Stimulated activated CD8-positive, alpha-beta memory T cell treated with anti-CD3 and anti-CD28 coated beads, Interleukin-12 subunit alpha, Interleukin-12 subunit beta, amount 100 ng/mL, for 24 hours (primary cell): ENCODE measurements at regions not wholly inside any gene's neighbourhood (a gene's known extent, or its start where the extent isn't known, plus 50 kb on each side); places are given as distances from the start of the nearest gene placed in this dataset.

Source experiments
- DNase-seq: peaks from one replicate; pipeline ENCODE4 v3.0.0-alpha.2; 2020; ENCODE audit errors: extremely low read depth

DNA sequence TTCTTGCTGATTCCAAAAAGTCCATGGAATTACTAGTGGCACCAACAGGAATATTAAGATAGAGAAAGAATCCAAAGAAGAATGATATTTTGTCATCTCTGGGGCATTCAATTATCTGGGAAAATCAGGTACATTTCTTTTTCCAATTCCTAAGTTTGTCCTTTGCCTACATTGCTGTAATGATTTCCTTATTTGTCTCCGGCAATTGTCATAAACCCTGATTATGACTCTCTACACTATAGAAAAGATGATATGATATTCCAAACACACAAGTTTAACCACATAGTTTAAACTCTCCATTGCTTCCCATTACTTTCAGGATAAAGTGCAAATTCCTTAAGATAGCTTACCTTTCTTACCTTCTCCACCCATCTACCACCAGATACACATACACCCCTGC lies 647.0 kb downstream of the PLPP3 start:
- no peak for DNase-seq

DNA sequence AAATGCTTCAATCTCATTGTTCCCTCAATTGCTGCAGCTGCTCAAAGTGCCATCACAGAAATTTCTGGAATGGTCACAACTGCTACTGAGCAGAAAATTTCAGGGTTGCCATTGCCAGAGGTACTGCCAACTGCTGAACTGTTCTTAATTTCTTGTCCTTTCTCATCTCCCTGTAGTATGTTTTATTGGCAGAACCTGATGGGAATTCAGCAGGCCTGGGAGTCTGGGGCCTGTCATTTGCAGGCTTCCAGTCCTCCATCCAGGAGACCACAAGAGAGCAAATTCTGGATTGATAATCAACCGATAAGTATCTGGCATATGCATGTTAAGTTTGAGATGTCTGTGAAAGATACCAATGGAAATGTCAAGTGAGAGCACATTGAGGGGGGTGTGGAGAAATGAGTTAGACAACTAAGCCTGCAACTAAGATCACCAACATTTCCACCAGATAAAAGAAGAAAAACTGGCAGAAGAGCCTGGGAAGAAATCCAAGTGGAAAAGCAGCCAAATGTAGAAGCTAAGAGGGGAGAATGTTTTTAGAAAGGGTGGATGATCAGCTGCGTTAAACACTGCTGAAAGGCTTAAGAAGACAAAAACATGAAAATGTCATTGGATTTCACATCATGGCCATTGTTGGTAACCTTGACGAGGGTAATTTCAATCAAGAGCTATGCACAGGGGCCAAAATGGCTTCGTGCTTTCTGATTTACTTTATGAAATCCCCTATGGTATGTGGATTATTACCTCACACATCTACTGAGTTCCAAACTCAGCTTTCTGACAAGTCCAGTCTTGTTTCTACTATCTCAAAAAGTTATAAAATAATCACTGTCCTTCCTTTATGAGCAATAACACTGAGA lies 648.1 kb downstream of the PLPP3 start:
- DNase-seq, result no peak

DNA sequence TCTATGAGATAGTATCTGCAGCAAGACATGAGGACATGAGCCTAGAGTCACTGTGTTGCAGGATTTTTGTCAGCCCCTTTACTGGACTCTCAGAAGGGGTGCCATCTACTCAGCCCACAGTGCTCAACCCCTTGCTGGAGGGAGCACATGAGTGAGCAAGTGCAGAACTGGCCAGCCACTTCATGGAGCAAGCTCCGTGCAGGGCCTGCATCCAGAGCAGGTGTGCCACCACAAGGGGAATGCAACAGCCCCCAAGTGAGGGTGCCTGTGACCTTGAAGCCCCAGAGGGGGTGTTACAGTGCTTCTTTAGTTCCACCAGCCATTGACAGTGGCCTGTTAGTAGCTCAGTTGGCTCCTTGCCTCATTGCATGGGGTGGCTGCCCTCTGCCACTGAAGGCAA lies 649.7 kb downstream of the PLPP3 start:
- no peak for DNase-seq

DNA sequence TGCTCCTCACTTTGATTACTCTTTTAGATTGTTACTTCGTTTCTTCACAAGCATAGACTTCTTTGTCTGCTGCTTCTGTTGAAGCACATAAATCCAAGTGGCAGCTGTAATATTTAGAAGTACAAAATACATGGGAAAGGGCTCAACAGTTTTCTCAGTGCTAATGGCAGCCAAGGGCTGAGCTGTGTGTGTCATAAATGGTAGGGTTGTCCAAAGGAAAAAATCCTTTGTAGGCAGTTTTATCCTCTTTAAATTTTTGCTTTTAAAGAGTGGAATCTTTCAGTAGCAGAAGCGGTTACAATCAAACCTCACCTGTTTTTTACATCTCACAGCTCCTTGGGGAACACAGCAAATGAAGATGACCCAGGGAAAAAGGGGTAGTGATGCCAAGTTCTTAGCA lies 650.8 kb downstream of the PLPP3 start:
- no peak for DNase-seq

DNA sequence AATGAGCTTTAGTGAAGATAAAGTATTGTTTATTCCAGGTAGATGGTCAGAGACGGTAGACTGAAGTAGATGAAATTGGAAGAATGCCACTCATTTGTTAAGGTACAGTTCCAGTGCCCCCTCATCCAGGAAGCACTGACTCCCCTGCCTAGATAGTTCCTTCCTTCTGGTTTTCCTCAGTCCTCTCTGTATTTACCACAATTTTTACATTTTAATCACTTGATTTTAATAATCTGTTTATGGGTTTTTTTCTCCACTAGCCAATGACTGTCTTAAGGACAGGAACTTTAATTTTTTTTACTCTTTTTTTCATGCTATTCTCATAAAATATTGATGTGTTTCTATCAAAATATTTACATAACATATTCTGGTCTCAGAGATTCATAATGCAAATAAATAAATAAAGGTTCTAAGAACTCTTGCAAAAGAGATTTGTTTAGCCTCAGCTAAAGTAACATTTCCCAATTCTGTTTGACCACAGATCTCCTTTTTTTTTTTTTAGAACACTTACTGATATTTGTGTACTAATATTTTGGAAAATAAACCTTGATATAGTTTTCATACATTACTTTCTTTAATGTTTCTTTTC lies 651.6 kb downstream of the PLPP3 start:
- DNase-seq, result no peak

DNA sequence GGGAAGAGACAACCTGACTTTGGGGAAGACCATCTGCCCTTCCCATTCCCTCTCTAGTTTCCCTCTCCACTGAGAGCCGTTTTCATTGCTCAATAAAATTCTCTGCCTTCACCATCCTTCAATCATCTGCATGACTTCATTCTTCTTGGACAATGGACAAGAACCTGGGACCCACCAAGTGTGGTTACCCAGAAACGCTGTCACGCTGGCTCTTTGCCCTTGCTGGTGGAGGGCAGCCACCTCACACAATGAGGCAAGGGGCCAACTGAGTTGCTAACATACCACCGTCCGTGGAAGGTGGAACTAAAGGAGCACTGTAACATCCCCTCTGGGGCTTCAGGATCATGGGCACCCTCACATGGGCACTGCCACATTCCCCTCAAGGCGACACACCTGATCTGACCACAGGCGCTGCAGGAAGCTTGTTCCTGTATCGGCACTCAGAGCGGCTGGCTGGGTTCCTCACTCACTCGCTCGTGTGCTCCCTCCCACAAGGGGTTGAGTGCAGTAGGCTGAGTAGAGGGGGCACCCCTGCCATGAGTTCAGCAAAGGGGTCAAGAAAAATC lies 652.4 kb downstream of the PLPP3 start:
- no peak for DNase-seq

DNA sequence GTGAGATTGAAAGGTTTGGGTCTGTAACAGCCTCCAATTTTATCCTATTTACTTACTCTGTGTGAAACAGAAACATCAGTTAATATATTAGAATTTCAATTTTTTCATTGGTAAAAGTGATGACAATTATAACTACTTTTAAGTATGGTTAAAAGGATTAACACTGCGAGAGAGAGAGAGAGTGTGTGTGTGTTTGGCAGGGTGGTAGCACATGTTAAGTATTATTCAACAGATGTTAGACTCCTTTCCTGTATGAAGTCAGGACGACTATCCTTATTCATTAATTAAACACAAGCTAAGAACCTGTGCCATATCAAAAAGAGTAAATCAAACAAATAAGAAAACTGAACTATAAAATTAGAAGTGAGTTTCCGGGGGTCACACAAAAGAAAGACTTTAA lies 662.5 kb downstream of the PLPP3 start:
- DNase-seq, result no peak

DNA sequence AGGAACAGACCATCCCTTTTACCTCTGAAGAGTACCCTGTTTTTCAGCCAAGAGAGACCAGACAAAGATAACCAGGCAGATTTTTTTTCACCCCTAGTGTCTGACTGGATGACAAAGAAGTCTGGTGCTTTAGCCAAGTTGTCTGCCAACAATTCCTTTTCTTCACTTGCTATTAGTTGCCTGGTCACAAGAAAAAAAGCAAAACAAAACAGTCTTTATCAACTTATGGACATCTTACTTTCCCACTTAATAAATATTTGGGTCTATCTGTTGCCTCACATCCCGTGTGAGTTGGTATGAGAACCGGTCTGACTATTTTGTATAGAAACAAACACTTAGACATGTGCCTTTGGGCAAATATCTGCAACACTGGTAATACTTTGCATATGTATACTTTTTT lies 662.9 kb downstream of the PLPP3 start:
- DNase-seq, result no peak

DNA sequence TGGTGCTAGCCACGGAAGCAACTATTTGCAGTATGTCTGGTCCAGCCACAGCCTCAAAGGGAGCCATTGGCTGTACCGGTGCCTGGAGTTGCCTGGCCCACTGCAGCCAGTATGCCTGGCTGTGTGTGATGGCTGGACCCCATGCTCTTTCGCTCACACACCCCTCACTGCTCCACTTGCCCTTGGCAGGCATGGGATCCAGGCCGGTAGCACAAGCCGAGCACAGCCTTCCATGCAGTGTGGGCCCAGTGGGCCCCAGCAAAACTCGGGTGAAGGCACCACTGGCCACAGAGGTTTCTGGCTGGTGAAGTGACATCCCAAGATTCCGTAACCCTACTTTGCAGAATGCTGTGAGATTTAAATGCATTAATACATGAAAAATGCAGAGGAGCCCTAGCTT lies 665.8 kb downstream of the PLPP3 start:
- no peak for DNase-seq

DNA sequence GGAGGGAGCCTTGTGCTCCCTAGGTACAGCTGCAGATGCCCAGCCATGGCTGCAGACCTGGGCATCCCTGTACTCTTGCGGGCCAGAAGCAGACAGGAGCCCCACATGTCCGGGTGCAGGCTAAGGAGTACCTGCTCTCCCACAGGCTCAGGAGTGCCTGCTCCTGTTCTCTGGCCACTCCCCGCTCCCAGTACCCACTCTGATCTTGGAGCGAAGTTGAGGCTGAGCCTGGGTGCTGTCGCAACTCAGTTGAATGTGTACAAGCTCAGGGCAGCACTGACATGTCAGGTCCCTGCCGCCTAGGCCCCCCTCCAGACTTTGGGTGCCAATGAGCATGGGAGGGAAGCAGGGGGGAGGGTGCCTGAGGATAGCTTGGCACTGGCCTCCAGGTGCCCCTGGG lies 666.9 kb downstream of the PLPP3 start:
- DNase-seq, result no peak

DNA sequence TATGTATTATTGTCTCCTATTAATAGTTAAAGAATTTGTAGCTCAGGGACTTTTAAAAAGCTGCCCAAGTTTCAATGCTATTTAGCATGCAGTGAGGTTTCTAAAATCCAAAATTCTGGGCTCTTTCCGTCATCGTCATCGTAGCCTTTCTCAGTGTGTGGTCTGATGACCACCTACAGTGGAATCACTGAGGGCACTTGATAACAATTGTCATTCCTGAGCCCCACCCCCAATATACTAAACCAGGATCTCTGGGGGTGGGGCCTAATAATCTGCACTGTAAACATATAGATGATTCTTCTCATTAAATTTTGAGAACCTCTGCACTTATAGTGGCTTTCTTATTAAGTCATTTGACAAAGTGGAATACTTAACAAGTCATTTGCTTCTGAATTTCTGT lies 674.8 kb downstream of the PLPP3 start:
- no peak for DNase-seq

DNA sequence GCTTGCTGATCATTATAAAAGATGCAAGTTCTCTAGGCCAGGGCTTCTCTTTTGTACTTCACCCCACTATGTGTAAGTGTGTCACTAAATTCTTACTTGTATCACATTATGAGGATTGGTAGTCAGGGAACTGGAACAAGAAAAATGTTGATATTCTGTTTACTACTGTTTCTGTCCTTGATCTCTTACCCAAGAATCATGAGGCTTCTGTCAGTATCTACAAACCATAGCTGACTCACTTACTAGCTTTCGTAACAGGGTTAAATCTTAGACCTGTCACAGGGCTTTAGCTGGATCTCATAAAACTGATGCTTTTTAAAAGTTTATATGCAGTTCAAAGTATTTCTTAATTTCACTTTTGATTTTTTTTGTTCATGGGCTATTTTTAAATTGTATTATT lies 681.2 kb downstream of the PLPP3 start:
- DNase-seq, result no peak

DNA sequence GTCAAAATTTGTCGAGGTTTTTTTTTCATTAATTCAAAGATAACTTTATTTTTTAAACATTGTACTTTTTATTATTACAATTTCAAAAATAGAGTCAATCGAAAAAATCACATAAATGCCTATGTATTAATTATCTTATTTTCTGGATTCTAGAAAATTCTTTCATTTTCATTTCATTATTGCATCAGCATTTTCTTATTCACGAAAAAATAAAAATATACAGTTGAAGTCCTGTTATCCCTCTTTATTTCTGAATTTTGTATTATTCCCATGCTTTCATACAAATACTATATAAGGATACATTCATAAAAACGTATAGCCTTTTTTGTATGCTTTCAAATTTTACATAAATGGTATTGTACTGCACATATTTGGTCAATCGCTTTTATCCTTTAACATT lies 681.0 kb upstream of the USP24 start:
- DNase-seq, result no peak

DNA sequence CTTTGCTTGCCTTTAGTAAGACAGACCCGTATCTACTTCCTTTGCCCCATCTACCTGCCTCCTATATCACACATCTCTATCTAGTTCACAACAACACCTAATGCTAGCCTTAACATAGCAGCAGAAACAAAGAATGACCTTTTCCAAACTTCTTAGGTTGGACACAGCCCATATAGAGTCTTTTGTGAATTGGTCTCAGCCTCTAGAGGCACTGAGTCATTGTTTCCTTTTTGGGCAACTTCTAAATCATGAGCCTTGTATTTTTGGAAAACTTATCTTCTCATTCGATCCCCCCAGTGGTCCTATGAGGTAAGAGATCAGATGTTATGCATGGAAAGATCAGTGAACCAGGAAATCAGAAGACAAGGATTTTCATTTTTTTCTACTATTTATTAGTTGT lies 679.4 kb upstream of the USP24 start:
- no peak for DNase-seq

DNA sequence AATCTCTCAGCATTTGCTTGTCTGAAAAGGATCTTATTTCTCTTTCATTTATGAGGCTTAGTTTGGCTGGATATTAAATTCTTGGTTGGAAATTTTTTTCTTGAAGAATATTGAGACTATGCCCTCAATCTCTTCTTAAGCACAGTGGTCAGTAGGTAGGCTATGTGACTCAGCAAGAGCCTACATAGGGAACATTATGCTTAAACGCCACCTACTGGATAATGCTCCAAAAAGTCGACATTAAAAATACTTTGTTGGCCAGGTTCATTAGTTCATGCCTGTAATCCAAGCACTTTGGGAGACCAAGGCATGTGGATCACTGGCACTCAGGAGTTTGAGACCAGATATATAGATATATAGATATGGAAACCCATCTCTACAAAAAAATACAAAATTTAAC lies 678.0 kb upstream of the USP24 start:
- no peak for DNase-seq

DNA sequence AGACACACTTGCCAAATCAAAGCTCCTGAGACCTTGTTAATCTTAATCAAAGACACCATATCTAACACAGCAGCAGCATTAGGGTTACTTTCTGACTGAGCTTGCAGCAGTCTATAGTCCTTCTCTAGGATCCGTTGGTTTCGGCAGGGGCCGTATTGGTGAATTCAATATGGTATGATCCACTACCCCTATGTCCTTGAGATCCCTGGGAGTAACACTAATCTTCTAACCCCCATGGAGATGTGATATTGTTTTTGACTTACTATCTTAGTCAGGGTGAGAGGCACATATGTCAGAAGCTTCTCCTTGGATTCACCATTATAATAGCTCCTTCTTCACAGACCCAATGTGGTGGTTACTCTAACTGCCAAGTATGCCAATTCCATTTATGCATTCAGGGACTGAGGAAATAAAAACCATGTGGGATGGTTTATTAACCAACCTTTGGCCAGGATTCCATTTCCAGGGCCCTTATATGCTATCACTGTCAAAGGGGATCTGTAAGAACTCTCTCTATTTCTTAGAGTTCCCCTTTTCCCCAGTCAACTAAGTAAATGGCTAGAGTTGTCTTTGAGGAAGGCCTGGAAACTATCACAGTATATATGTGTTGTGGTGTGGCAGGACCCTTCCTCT lies 673.6 kb upstream of the USP24 start:
- no peak for DNase-seq

DNA sequence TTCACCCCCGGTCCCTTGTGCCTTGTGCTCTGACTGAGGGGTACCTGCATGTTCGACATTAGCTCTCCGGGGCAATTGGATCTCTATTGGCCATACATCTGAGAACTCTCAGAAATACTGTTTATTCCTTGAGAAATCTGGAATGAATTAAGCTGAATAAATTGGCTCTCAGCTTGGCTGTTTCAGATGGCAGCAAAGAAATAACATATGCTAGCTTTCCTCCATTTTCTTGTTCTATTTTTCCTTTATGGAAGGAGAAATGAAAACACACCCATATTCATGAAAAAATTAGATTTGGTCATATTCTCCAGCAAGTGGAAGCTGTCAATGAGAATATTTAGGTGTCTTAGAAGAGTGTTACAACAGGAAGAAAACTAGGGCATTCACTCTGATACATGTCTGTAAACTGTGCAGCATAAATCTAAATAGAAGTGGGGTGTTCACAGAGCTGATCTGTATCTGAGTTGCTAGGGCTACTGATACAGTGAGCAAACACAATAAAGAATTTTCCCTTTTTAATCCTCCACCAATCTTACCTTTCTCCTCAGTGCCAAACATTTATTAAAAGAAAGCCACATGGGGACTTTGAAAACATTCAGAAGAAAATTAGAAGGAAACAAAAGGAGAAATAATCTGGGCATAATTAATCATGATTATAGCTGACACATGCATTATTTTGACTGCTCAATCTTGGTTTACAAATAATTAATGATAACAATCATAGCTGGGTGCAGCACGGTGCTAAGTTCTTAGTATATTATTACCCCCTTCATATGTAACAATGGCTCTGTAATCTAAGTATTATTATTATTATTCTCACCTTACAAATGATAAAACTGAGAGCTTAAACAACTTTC lies 671.9 kb upstream of the USP24 start:
- DNase-seq, result no peak

DNA sequence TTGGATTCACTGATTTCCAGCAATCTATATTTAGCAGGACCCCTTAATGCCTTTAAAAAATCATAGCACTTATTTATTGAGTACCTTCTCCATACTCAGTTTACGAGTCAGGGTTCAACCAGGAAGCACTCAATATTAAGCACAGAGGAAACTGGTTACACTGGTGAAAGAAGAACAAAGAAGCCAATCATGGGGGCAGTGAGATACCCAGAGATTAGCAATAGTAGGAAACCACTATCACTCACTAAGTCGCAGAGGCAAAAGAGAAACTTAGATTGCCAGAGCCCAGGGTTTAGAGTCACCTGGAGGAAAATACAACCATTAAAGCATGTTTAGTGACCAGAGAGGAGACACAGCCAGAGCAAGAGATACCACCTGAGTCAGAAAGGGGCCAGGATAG lies 670.5 kb upstream of the USP24 start:
- no peak for DNase-seq

DNA sequence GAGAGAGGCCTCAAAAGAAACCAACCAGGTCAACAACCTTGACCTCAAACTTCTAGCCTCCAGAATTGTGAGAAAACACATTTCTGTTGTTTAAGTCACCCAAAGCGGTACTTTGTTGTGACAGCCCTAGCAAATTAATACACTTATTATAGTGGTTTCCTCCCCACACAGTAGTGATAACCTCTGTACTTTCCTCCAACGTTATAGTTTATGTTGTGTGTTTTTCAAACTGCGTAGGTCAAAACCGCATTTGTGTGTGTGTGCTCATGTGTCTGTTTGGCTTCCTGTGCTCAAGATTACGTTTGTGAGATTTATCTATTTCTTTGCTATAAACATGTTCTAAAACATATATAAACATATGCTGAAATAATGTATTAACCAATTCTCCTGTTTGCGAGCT lies 667.8 kb upstream of the USP24 start:
- DNase-seq, result no peak

DNA sequence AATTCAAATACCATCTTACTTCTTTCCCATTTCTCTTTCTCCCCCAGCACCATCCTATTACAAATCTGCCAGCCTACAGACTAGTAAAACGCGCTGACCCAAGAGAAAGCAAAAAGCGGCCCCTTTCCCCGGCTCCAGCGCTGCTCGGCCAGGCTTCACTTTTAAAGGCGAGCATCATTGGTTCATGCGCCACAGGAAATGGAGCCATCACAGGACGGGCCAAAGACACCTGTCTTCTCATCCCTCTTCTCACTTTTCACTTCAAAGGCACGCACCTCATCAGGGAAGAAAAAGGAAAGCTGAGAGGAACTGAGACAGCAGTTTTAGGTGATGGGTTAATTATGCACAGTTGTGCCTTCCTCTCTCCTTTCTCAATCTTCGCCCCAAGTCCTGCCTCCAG lies 664.2 kb upstream of the USP24 start:
- DNase-seq, result no peak

DNA sequence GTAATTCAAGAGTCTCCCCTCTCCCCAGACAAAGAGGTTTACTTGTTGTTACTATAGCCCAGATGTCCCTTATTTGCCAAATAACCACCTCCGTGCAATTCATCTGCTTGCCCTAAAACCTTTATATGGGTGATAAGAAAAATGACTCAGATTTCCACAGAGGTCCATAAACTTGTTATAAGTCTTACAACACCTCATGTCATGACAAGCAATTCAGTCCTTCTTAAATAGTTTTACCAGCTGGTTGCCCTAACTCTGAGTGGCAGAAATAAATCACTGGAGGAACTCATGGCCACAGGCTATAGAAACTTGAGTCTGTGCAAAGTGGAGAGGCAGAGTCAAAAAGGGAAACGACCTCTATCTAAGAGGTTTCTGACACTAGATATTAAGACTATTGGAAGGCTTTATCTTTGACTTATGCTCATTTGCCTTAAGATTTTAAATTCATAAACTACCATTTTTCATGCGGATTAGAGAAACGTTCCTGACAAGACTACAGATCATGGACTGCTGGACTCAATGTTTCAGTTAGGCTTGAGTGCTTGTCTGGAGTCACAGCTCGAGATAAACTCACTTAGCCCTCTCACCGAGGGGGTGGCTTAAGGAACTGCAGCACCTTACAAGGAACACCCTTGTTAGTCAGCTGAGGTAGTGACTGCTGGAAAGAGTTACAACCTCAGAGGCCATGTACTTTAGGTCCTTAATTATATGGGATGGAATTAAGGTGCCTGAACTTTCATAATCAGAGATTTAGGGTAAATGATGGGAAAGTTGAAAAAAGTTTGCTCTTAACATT lies 662.5 kb upstream of the USP24 start:
- DNase-seq, result no peak
